ENCODE measurements at regions not wholly inside any gene's neighbourhood (a gene's known extent, or its start where the extent isn't known, plus 50 kb on each side); places are given as distances from the start of the nearest gene placed in this dataset.

DNA sequence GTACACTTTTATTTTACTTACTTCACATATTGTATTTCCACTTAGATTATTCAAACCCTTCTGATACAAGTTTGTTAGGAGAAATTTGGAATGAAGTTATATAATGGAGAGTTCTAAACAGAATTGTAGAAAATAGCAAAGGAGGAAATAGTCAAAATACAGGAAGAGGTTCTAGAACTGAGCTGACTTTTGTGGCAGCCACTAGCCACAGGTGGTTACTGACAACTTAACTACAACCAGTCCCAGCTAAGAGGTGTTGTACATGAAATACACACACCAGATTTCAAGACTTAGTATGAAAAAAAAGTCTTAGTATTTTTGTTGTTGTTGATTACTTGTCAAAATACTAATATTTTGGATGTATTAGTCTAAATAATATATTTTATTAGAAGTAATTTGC is 727.4 kb upstream of the CITED2 start:
- H3K79me2 ChIP-seq (ENCODE audit: low read length), result no peaks in the 10 kb centered on the region
- no peak for DNase-seq
- H3K9me3 ChIP-seq (replicated peaks; ENCODE audit: insufficient read depth, low read length), result no peaks in the 10 kb centered on the region
- no peaks in the 10 kb centered on the region for H3K36me3 ChIP-seq (replicated peaks; ENCODE audit: insufficient read depth, low read length)
- H3K27me3 ChIP-seq (replicated peaks; ENCODE audit: insufficient read depth, low read length), result no peaks in the 10 kb centered on the region
- no peak overlapping the region for H3K4me2 ChIP-seq (ENCODE audit: low read depth, low read length)
- H3F3A ChIP-seq (ENCODE audit: insufficient read depth, low read length), result no peaks in the 10 kb centered on the region
- H4K20me1 ChIP-seq (ENCODE audit: insufficient read depth, low read length), result no peaks in the 10 kb centered on the region
- no peaks in the 10 kb centered on the region for H3K4me1 ChIP-seq (ENCODE audit: low read length)
- no peak overlapping the region for H2AFZ ChIP-seq (ENCODE audit: low read length)
- no peaks in the 10 kb centered on the region for H3K9me2 ChIP-seq (replicated peaks; ENCODE audit: insufficient read depth, low read length)
- H3K27ac ChIP-seq (ENCODE audit: low read length), result no peak overlapping the region
- TF ChIP-seq, protein P1, sequence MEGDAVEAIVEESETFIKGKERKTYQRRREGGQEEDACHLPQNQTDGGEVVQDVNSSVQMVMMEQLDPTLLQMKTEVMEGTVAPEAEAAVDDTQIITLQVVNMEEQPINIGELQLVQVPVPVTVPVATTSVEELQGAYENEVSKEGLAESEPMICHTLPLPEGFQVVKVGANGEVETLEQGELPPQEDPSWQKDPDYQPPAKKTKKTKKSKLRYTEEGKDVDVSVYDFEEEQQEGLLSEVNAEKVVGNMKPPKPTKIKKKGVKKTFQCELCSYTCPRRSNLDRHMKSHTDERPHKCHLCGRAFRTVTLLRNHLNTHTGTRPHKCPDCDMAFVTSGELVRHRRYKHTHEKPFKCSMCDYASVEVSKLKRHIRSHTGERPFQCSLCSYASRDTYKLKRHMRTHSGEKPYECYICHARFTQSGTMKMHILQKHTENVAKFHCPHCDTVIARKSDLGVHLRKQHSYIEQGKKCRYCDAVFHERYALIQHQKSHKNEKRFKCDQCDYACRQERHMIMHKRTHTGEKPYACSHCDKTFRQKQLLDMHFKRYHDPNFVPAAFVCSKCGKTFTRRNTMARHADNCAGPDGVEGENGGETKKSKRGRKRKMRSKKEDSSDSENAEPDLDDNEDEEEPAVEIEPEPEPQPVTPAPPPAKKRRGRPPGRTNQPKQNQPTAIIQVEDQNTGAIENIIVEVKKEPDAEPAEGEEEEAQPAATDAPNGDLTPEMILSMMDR (IDR thresholded peaks at IDR 0.05; ENCODE audit: low read length), result no peak
- TF ChIP-seq EZH2 (optimal IDR thresholded peaks at IDR 0.05; ENCODE audit: low read depth, low read length) (no peak), EZH2phosphoT487 (IDR thresholded peaks at IDR 0.05; ENCODE audit: low read length) (no peak)
- H3K4me3 ChIP-seq (ENCODE audit: low read length), result no peak overlapping the region
- H3K9ac ChIP-seq (ENCODE audit: low read length), result no peak overlapping the region

DNA sequence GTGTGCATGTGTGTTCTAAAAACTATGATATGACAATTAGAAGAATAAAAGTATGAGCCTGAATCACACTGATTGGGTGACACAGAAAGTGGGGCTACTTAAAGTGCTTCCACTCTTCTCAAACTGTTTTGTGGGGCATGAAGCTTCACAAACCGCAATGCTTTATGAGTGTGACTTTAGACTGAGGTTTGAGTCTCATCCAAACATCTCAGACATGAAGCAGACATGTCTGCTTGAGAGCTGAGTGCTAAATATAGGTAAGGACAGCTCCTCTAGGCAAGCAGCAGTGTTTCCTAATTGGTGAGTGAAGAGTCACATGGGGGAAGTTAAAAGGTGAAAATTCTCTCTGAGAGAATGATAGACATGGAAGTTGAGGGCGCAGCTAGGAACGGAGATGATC is 726.9 kb upstream of the CITED2 start:
- TF ChIP-seq, protein P1 (IDR thresholded peaks at IDR 0.05; ENCODE audit: low read length), result no peak
- TF ChIP-seq EZH2 (optimal IDR thresholded peaks at IDR 0.05; ENCODE audit: low read depth, low read length) (no peak), EZH2phosphoT487 (IDR thresholded peaks at IDR 0.05; ENCODE audit: low read length) (no peak)
- Histone ChIP-seq H3K9me3 (replicated peaks; ENCODE audit: insufficient read depth, low read length) (no peaks in the 10 kb centered on the region), H3K4me3 (ENCODE audit: low read length) (no peak overlapping the region), H3K4me2 (ENCODE audit: low read depth, low read length) (no peak overlapping the region), H3K4me1 (ENCODE audit: low read length) (no peaks in the 10 kb centered on the region), H3K9me2 (replicated peaks; ENCODE audit: insufficient read depth, low read length) (no peaks in the 10 kb centered on the region), H2AFZ (ENCODE audit: low read length) (no peak overlapping the region), H3K36me3 (replicated peaks; ENCODE audit: insufficient read depth, low read length) (no peaks in the 10 kb centered on the region), H3K79me2 (ENCODE audit: low read length) (no peaks in the 10 kb centered on the region), H4K20me1 (ENCODE audit: insufficient read depth, low read length) (no peaks in the 10 kb centered on the region), H3F3A (ENCODE audit: insufficient read depth, low read length) (no peaks in the 10 kb centered on the region), H3K27ac (ENCODE audit: low read length) (no peak overlapping the region), H3K9ac (ENCODE audit: low read length) (no peak overlapping the region), H3K27me3 (replicated peaks; ENCODE audit: insufficient read depth, low read length) (no peaks in the 10 kb centered on the region)
- no peak for DNase-seq

DNA sequence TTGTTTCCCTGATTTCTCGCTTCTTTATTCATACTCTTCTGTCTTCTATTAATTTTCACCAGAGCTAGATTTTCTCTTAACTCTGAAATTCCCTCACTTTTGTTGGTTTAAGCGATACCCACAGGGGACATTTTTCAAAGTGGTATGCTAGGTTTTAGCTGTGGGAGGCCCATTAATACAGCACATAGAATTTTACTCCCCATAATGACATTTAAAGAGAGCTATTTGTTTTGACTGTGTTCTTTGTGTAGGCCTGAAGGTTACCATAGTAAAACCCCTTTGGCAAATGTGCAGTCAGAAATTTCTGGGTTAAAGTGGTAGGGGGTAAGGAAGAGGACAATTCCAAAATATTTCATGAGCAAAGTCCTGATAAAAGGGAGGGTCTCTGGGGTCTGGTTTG is 721.1 kb upstream of the CITED2 start:
- Histone ChIP-seq H3K4me2 (ENCODE audit: low read depth, low read length) (no peak overlapping the region), H3F3A (ENCODE audit: insufficient read depth, low read length) (no peaks in the 10 kb centered on the region), H3K36me3 (replicated peaks; ENCODE audit: insufficient read depth, low read length) (no peaks in the 10 kb centered on the region), H3K9ac (ENCODE audit: low read length) (no peak overlapping the region), H3K27me3 (replicated peaks; ENCODE audit: insufficient read depth, low read length) (no peaks in the 10 kb centered on the region), H2AFZ (ENCODE audit: low read length) (no peak overlapping the region), H3K27ac (ENCODE audit: low read length) (no peak overlapping the region), H3K9me2 (replicated peaks; ENCODE audit: insufficient read depth, low read length) (no peaks in the 10 kb centered on the region), H3K9me3 (replicated peaks; ENCODE audit: insufficient read depth, low read length) (no peaks in the 10 kb centered on the region), H3K4me3 (ENCODE audit: low read length) (no peak overlapping the region), H3K4me1 (ENCODE audit: low read length) (no peaks in the 10 kb centered on the region), H4K20me1 (ENCODE audit: insufficient read depth, low read length) (no peaks in the 10 kb centered on the region), H3K79me2 (ENCODE audit: low read length) (no peaks in the 10 kb centered on the region)
- no peak for TF ChIP-seq EZH2 (optimal IDR thresholded peaks at IDR 0.05; ENCODE audit: low read depth, low read length)
- TF ChIP-seq, protein P1 (IDR thresholded peaks at IDR 0.05; ENCODE audit: low read length), result no peak
- TF ChIP-seq EZH2phosphoT487 (IDR thresholded peaks at IDR 0.05; ENCODE audit: low read length), result no peak
- no peak for DNase-seq
